ENCODE measurements at regions not wholly inside any gene's neighbourhood (a gene's known extent, or its start where the extent isn't known, plus 50 kb on each side); places are given as distances from the start of the nearest gene placed in this dataset.

- Mint-ChIP-seq H3K4me3 (no peak overlapping the region), H3K36me3 (ENCODE audit: low read depth) (no peaks in the 10 kb centered on the region), H3K9me3 (peaks cover 2% of the 10 kb centered on the region), H3K4me1 (ENCODE audit: low read depth) (no peaks in the 10 kb centered on the region), H3K27ac (no peak overlapping the region), H3K27me3 (no peaks in the 10 kb centered on the region)
- no peak overlapping the region for H3K27ac ChIP-seq (ENCODE audit: low read depth in 1 of 2, low read length in 2 of 2)
- no peaks in the 10 kb centered on the region for H3K36me3 ChIP-seq (ENCODE audit: insufficient read depth, low read length)
- H3K4me1 ChIP-seq (ENCODE audit: insufficient read depth, low read length), result no peaks in the 10 kb centered on the region
- TF ChIP-seq CTCF (IDR thresholded peaks at IDR 0.05), result no peak
- POLR2A ChIA-PET, result no interaction called here
- no peaks in the 10 kb centered on the region for H3K27me3 ChIP-seq (ENCODE audit: control insufficient read depth in 1 of 2, insufficient read depth in 2 of 2, low read length in 2 of 2)
- CTCF ChIA-PET, result interaction anchor here (0.7 kb wide), 1 partner anchor 86 kb away, joined by 3 read pairs; no protein-coding TSS in a partner anchor
- H3K9me3 ChIP-seq (ENCODE audit: control insufficient read depth in 1 of 2, insufficient read depth in 1 of 2, low read length in 2 of 2), result peaks cover 0 to 26% of the 10 kb centered on the region in 2 experiments
- DNase-seq, result no peak
- no peak for ATAC-seq (ENCODE audit: poor library complexity)
- H3K4me3 ChIP-seq (ENCODE audit: low read length), result no peak overlapping the region
- intact Hi-C loops (cut with DNase I, micrococcal nuclease), result no loop called here
Measured at GRCh38 chr17:72184805-72185204, 64.0 kb downstream of the SOX9 start.

- Mint-ChIP-seq H3K36me3 (ENCODE audit: low read depth) (no peaks in the 10 kb centered on the region), H3K9me3 (peaks cover 4% of the 10 kb centered on the region), H3K4me3 (no peak overlapping the region), H3K27ac (no peak overlapping the region), H3K4me1 (ENCODE audit: low read depth) (no peaks in the 10 kb centered on the region), H3K27me3 (no peaks in the 10 kb centered on the region)
- intact Hi-C loops (cut with DNase I, micrococcal nuclease), result no loop called here
- no peaks in the 10 kb centered on the region for H3K4me1 ChIP-seq (ENCODE audit: insufficient read depth, low read length)
- ATAC-seq (ENCODE audit: poor library complexity), result no peak
- H3K27me3 ChIP-seq (ENCODE audit: control insufficient read depth in 1 of 2, insufficient read depth in 2 of 2, low read length in 2 of 2), result no peaks in the 10 kb centered on the region
- no peak for TF ChIP-seq CTCF (IDR thresholded peaks at IDR 0.05)
- H3K4me3 ChIP-seq (ENCODE audit: low read length), result no peak overlapping the region
- POLR2A ChIA-PET, result no interaction called here
- no peak overlapping the region for H3K27ac ChIP-seq (ENCODE audit: low read depth in 1 of 2, low read length in 2 of 2)
- H3K36me3 ChIP-seq (ENCODE audit: insufficient read depth, low read length), result no peaks in the 10 kb centered on the region
- H3K9me3 ChIP-seq (ENCODE audit: control insufficient read depth in 1 of 2, insufficient read depth in 1 of 2, low read length in 2 of 2), result peaks cover 0 to 26% of the 10 kb centered on the region in 2 experiments
- no peak for DNase-seq
- CTCF ChIA-PET, result no interaction called here
Measured at GRCh38 chr17:72185564-72185963, 64.7 kb downstream of the SOX9 start.

- intact Hi-C loops (cut with DNase I, micrococcal nuclease), result no loop called here
- Histone ChIP-seq H3K27ac (ENCODE audit: low read depth in 1 of 2, low read length in 2 of 2) (no peak overlapping the region), H3K4me3 (ENCODE audit: low read length) (no peak overlapping the region), H3K4me1 (ENCODE audit: insufficient read depth, low read length) (no peaks in the 10 kb centered on the region), H3K27me3 (ENCODE audit: control insufficient read depth in 1 of 2, insufficient read depth in 2 of 2, low read length in 2 of 2) (no peaks in the 10 kb centered on the region), H3K36me3 (ENCODE audit: insufficient read depth, low read length) (no peaks in the 10 kb centered on the region), H3K9me3 (ENCODE audit: control insufficient read depth in 1 of 2, insufficient read depth in 1 of 2, low read length in 2 of 2) (peaks cover 0 to 34% of the 10 kb centered on the region in 2 experiments)
- ChIA-PET POLR2A (no interaction called here), CTCF (no interaction called here)
- Mint-ChIP-seq H3K9me3 (peaks cover 2% of the 10 kb centered on the region), H3K4me3 (no peak overlapping the region), H3K36me3 (ENCODE audit: low read depth) (no peaks in the 10 kb centered on the region), H3K4me1 (ENCODE audit: low read depth) (no peaks in the 10 kb centered on the region), H3K27ac (no peak overlapping the region), H3K27me3 (no peaks in the 10 kb centered on the region)
- DNase-seq (no peak), ATAC-seq (ENCODE audit: poor library complexity) (no peak)
- no peak for TF ChIP-seq CTCF (IDR thresholded peaks at IDR 0.05)
Measured at GRCh38 chr17:72187556-72187955, 66.7 kb downstream of the SOX9 start.

Measured in CD4-positive, alpha-beta T cell (primary cell).